PFSK-1 (cell line): ENCODE measurements at regions not wholly inside any gene's neighbourhood (a gene's known extent, or its start where the extent isn't known, plus 50 kb on each side); places are given as distances from the start of the nearest gene placed in this dataset.

Experiments used
- FOXP2 ChIP-seq: optimal IDR thresholded peaks from 2 replicates; pipeline ENCODE3; 2011; ENCODE audit warnings: borderline replicate concordance, control low read depth, inconsistent platforms; ENCODE audit not compliant: insufficient read depth; ENCODE audit errors: extremely low read length, extremely low read depth
- POLR2AphosphoS5 ChIP-seq: IDR thresholded peaks from 2 replicates; pipeline ENCODE4 v1.6.1; 2012; ENCODE audit warnings: low read depth, mild to moderate bottlenecking, control low read depth, low read length, moderate library complexity
- SIN3A ChIP-seq: IDR thresholded peaks from 2 replicates; pipeline ENCODE4 v1.6.1; 2012; ENCODE audit warnings: mild to moderate bottlenecking, low read length, moderate library complexity, borderline replicate concordance; ENCODE audit not compliant: insufficient read depth
- TAF1 ChIP-seq: IDR thresholded peaks from 2 replicates; pipeline ENCODE4 v1.6.1; 2012; ENCODE audit warnings: low read length, control low read depth, borderline replicate concordance; ENCODE audit not compliant: insufficient read depth
- TF ChIP-seq, protein P1 (sequence below), 2 experiments: IDR thresholded peaks; 2 replicates each; pipeline versions ENCODE4 v1.6.1 to v1.8.0; 2011 to 2012; ENCODE audit warnings: low read depth in 2 of 2, low read length in 2 of 2, control low read depth in 1 of 2, inconsistent platforms in 1 of 2, mild to moderate bottlenecking in 1 of 2, moderate library complexity in 1 of 2; ENCODE audit not compliant: insufficient read depth in 1 of 2

DNA sequence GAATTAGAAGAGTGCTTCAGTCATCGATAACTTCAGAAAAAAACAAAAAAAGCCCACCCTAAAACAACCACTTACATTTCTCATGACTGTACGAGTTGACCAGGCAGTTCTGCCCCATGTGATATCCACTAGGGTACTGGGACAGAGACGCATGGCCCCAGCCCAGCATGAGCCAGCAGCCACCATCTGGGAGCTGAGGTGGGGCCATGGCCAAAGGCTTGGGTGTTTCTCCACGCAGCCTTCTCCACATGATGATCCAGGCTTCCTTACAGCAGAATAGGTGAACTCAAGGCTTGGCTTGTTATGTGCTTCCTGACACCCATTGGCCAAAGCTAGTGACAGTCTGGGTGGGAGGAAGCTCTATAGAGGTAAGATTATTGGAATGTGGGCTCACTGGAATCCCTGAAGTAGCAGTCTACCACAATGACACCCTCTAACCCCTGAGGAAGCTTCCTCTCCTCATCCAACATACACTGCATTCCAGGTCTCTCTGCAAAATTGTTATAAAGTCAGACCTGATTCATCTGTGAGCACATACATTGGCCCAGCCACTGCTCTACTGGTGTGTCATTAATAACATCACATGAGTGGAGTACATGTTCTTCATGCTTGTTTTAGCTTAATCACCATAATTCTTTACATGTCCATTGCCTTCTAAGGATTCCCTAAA, 66.3 kb upstream of the NTPCR start:
- no peak for TF ChIP-seq FOXP2
- no peak for TF ChIP-seq TAF1
- TF ChIP-seq, protein P1, sequence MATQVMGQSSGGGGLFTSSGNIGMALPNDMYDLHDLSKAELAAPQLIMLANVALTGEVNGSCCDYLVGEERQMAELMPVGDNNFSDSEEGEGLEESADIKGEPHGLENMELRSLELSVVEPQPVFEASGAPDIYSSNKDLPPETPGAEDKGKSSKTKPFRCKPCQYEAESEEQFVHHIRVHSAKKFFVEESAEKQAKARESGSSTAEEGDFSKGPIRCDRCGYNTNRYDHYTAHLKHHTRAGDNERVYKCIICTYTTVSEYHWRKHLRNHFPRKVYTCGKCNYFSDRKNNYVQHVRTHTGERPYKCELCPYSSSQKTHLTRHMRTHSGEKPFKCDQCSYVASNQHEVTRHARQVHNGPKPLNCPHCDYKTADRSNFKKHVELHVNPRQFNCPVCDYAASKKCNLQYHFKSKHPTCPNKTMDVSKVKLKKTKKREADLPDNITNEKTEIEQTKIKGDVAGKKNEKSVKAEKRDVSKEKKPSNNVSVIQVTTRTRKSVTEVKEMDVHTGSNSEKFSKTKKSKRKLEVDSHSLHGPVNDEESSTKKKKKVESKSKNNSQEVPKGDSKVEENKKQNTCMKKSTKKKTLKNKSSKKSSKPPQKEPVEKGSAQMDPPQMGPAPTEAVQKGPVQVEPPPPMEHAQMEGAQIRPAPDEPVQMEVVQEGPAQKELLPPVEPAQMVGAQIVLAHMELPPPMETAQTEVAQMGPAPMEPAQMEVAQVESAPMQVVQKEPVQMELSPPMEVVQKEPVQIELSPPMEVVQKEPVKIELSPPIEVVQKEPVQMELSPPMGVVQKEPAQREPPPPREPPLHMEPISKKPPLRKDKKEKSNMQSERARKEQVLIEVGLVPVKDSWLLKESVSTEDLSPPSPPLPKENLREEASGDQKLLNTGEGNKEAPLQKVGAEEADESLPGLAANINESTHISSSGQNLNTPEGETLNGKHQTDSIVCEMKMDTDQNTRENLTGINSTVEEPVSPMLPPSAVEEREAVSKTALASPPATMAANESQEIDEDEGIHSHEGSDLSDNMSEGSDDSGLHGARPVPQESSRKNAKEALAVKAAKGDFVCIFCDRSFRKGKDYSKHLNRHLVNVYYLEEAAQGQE (IDR thresholded peaks at IDR 0.05; ENCODE audit: insufficient read depth in 1 of 2, low read depth in 2 of 2, low read length in 2 of 2), result no peak
- no peak for TF ChIP-seq POLR2AphosphoS5
- TF ChIP-seq SIN3A, result no peak

DNA sequence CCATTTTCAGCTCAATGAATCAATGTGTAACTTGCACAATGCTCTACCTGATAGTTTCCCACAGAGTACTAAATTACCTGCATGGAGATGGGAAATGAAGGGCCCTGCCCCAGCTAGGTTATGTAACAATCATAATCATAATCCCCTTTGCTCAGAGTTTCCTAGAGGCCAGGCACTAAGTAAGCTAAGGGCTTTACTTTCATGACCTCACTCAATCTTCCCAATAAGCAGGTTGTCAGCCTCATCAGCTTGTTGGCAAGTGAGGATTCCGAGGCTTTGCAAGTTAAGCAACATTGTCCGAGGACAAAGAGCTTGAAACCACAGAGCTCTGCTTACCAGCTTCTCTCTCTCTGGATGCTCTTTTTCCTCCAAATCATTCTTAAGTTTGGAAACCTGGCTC, 64.1 kb upstream of the NTPCR start:
- TF ChIP-seq, protein P1 (IDR thresholded peaks at IDR 0.05; ENCODE audit: insufficient read depth in 1 of 2, low read depth in 2 of 2, low read length in 2 of 2), result no peak
- no peak for TF ChIP-seq TAF1
- no peak for TF ChIP-seq SIN3A

DNA sequence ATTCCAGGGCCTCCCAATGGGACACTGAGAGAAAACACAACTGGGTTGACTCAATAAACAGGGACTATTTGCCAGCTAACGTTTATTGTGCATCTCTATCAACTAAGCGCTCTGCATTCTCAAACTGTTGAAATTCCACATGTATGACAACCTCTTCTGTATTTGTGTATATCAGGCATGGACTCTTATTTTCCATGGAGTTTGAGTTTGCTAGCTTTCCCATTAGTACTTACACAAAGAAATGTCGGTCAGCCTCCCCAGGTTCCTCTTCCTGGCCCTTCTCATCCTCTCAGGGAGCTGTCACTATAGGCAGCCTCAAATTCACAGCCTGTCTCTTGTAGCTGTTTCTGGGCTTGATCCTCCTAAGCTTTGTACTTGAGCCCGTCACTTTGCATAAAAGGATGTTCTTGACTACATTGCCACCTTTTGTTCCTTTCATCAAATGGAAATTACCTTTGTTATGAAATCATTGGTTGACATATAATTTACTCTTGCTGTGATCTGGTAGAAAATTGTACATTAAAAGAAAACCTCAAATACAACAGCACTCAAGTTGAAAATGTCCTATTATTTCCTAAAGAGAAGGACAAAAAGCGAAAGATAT, 60.0 kb upstream of the NTPCR start:
- TF ChIP-seq FOXP2, result no peak
- no peak for TF ChIP-seq SIN3A

DNA sequence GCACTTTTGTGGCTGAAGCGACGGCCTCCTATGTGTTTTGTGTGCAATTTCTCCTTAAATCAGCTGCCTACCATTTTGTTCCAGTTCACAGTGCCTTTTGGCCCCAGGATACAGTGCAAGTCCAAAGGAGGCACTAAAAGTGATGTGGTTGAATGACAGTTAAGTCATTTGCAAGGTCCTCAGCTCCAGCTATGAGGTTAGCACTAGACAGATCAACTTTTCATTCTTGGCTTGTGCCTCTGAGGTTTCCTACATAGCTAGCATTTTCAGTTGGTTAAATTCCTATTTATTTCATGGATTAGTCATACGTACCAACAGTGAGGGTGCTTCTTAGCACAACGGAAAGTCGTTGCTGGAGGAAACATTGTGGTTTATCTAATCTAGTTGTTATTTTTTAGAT, 59.3 kb upstream of the NTPCR start:
- TF ChIP-seq SIN3A, result no peak
- TF ChIP-seq POLR2AphosphoS5, result no peak
- no peak for TF ChIP-seq TAF1
- TF ChIP-seq FOXP2, result no peak
- TF ChIP-seq, protein P1 (IDR thresholded peaks at IDR 0.05; ENCODE audit: insufficient read depth in 1 of 2, low read depth in 2 of 2, low read length in 2 of 2), result no peak

DNA sequence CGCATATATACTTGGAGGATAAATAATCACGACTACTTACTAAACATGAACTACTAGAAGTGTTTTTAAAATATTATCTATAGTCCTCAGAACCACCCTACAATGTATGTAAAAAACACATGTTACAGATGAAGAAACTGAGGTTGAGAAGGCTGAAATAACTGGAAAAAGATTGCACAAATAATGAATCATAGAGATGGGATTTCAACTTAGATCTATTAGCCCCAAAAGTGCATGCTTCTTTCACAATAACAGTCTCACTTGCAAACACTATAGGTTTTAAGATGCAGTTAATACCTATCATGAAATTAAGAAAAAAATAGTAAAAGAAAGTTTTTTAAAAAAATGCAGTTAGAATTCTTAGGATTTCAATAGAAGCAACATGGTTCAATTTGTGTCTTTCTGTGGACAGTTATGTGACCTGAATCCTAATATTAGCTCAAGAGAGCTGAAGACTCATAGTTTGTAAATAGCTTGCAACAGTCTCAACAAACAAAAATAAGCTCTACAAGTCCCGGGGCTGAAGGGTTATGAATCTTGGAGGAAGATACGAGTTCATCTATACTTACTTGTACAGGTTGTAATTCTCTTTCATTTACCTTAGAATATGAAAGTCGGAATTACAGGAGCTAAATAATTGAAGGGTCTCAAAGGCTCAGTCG, 58.6 kb upstream of the NTPCR start:
- no peak for TF ChIP-seq TAF1
- TF ChIP-seq, protein P1 (IDR thresholded peaks at IDR 0.05; ENCODE audit: insufficient read depth in 1 of 2, low read depth in 2 of 2, low read length in 2 of 2), result no peak
- no peak for TF ChIP-seq FOXP2
